ENCODE measurements at regions not wholly inside any gene's neighbourhood (a gene's known extent, or its start where the extent isn't known, plus 50 kb on each side); places are given as distances from the start of the nearest gene placed in this dataset.

GRCh38 chr6:23927935-23928334 is 198.1 kb upstream of the NRSN1 start:
- CTCF ChIA-PET, result no interaction called here
- POLR2A ChIA-PET, result no interaction called here
- H3K4me3 ChIP-seq, result no peak overlapping the region
- no peak for TF ChIP-seq NPAS2 (CRISPR knock-in tag; IDR thresholded peaks at IDR 0.05; ENCODE audit: borderline replicate concordance)
- TF ChIP-seq HMGXB4 (CRISPR knock-in tag; IDR thresholded peaks at IDR 0.05; ENCODE audit: borderline replicate concordance), result no peak
- no peak for TF ChIP-seq RAD21 (conservative IDR thresholded peaks at IDR 0.05 in 1 of 2, IDR thresholded peaks at IDR 0.05 in 1 of 2)
- TF ChIP-seq FOSL2 (IDR thresholded peaks at IDR 0.05), result no peak
- no peak for TF ChIP-seq FOSL2 (CRISPR knock-in tag; IDR thresholded peaks at IDR 0.05)
- TF ChIP-seq KDM5A (IDR thresholded peaks at IDR 0.05), result no peak
- no peak for TF ChIP-seq NR3C1 (IDR thresholded peaks at IDR 0.05)
- TF ChIP-seq POLR2AphosphoS2 (conservative IDR thresholded peaks at IDR 0.05; ENCODE audit: low read length), result no peak
- no peak for TF ChIP-seq CTCF (IDR thresholded peaks at IDR 0.05)
- TF ChIP-seq EHMT2 (IDR thresholded peaks at IDR 0.05; ENCODE audit: low read depth), result no peak
- no peak for TF ChIP-seq E2F6 (IDR thresholded peaks at IDR 0.05; ENCODE audit: borderline replicate concordance, low read depth)
- no peak for TF ChIP-seq ZC3H11A (IDR thresholded peaks at IDR 0.05)
- no peak for TF ChIP-seq JUN (IDR thresholded peaks at IDR 0.05)
- H3K4me1 ChIP-seq, result no peaks in the 10 kb centered on the region
- ATAC-seq, result no peak
- WGBS (ENCODE audit: missing lambda C conversion rate), result 43% methylated on average over 1 of the region's 1 CpG
- DNase-seq (ENCODE audit: low read depth in 1 of 2, low spot score in 1 of 2), result no peak
- H3K27ac ChIP-seq, result no peak overlapping the region
- no peak overlapping the region for H3K4me2 ChIP-seq
- FAIRE-seq, result no peak
- H3K9me3 ChIP-seq, result no peaks in the 10 kb centered on the region

GRCh38 chr6:23929201-23929600 is 196.8 kb upstream of the NRSN1 start:
- ChIA-PET CTCF (no interaction called here), POLR2A (no interaction called here)

GRCh38 chr6:23940466-23940865 is 185.5 kb upstream of the NRSN1 start:
- ATAC-seq (no peak), FAIRE-seq (no peak), DNase-seq (ENCODE audit: low read depth in 1 of 2, low spot score in 1 of 2) (no peak)
- H3K4me2 ChIP-seq, result no peak overlapping the region
- H3K4me1 ChIP-seq, result no peaks in the 10 kb centered on the region
- ChIA-PET CTCF (no interaction called here), POLR2A (no interaction called here)
- no peaks in the 10 kb centered on the region for H3K9me3 ChIP-seq
- TF ChIP-seq RCOR1 (IDR thresholded peaks at IDR 0.05; ENCODE audit: low read depth, low read length) (no peak), JUN (IDR thresholded peaks at IDR 0.05) (no peak), SMC3 (IDR thresholded peaks at IDR 0.05) (no peak), KDM1A (IDR thresholded peaks at IDR 0.05; ENCODE audit: low read depth) (no peak)
- H3K4me3 ChIP-seq, result no peak overlapping the region
- H3K27ac ChIP-seq, result no peak overlapping the region

More at GRCh38 chr6:23929201-23929600, 196.8 kb upstream of the NRSN1 start:
- Histone ChIP-seq H3K4me1 (no peaks in the 10 kb centered on the region), H3K9me3 (no peaks in the 10 kb centered on the region), H3K27ac (no peak overlapping the region), H3K4me3 (no peak overlapping the region), H3K4me2 (no peak overlapping the region)
- ATAC-seq (no peak), DNase-seq (ENCODE audit: low read depth in 1 of 2, low spot score in 1 of 2) (no peak), FAIRE-seq (no peak)
- TF ChIP-seq HDAC2 (IDR thresholded peaks at IDR 0.05), result no peak
- TF ChIP-seq HOXB13 (CRISPR knock-in tag; IDR thresholded peaks at IDR 0.05; ENCODE audit: low read depth), result no peak
- no peak for TF ChIP-seq JUN (IDR thresholded peaks at IDR 0.05)
- TF ChIP-seq EHMT2 (IDR thresholded peaks at IDR 0.05; ENCODE audit: low read depth), result no peak
- TF ChIP-seq HEYL (CRISPR knock-in tag; IDR thresholded peaks at IDR 0.05), result no peak
- no peak for TF ChIP-seq RAD21 (conservative IDR thresholded peaks at IDR 0.05 in 1 of 2, IDR thresholded peaks at IDR 0.05 in 1 of 2)
- WGBS (ENCODE audit: missing lambda C conversion rate), result 95% methylated on average over 3 of the region's 3 CpGs

All from A549 (cell line).